HG02623 (cell line): ENCODE measurements at regions not wholly inside any gene's neighbourhood (a gene's known extent, or its start where the extent isn't known, plus 50 kb on each side); places are given as distances from the start of the nearest gene placed in this dataset.

Experiments used
- ATAC-seq: cut with Tn5 transposase; IDR thresholded peaks from one replicate; pipeline ENCODE4 v1.9.1; 2021; ENCODE audit warnings: moderate library complexity; ENCODE audit not compliant: unreplicated experiment

GRCh38 chr20:41889126-41889843, 271.1 kb upstream of the CHD6 start:
- ATAC-seq, result no peak

DNA sequence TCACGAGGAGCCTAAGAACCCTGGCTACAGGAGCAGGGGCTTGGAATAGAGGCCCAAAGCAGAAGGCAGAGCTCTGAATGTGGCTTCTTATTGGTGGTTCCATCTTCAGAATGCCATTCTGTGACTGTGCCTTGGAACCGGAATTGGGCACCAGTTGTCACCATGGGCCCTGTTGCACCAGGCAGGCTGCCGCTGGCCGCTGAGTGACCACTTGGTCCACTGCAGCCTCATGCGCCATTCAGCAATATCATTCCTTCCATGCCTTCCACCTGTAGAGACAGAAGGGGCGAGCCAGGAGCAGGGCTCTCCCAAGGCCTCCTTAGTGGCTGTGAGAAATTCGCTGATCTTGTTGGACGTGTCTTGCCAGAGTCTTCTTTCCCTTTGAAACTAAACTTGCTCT, 270.3 kb upstream of the CHD6 start:
- no peak for ATAC-seq

DNA sequence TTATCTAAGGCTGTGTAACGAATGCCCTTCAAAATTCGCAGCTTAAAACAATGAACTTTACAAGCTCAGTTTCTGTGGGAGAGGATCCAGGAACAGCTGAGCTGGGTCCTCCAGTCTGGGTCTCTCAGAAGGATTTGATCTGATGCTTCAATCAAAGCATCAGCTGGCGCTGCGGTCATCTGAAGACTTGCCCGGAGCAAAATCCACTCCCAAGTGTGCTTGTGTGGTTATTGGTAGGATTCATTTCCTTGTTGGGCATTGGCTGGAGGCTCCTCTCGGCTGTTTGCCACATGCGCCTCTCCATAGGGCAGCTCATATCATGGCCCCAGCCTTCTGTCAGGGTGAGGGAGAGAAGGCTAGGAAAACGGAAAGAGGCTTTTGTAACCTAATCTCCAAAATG, 269.3 kb upstream of the CHD6 start:
- ATAC-seq, result no peak

DNA sequence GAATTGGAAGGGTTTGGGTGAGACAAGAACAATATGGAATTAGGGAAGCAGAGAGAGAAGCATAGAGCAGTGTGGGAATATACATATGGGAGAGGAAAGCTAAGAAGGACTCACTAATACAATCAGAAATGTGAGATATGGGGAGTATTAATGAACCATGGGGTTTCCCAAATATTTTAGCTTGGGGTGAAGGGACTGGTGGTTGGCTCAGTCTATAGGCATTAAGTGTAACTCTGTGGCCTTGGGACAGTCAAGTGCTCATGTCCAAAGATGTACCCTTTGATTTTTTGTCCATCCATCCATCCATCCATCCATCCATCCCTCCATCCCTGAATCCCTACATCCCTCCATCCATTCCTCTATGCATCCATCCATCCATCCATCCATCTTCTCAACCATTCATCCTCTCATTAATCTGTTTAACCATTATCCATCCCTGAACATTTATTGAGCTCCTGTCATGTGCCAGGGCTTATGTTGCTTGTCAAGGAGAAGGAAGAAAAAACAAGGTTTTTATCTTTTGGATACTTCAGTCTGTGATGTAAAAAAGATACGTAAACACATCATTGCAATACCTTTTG, 263.4 kb upstream of the CHD6 start:
- no peak for ATAC-seq

- ATAC-seq, result no peak
These were observed 260.9 kb upstream of the CHD6 start for GRCh38 chr20:41879123-41879522.

DNA sequence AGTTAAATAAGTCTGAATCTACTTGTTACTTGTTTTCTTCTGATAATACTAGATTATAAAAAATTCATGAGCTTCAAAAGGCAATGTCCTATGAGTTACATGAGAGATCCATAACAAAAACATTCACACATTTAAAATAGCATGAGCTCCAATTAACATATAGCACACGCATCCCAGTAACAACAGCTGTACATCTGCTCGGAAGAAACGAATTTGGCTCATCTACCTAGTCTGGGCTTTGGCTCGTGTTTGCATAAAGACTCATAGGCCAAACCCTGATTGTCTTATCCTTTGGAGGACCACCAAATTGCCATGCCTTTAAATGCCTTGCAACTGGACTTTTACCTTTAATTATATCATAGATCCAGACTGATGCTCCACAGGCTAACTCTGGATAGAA, 259.7 kb upstream of the CHD6 start:
- no peak for ATAC-seq

DNA sequence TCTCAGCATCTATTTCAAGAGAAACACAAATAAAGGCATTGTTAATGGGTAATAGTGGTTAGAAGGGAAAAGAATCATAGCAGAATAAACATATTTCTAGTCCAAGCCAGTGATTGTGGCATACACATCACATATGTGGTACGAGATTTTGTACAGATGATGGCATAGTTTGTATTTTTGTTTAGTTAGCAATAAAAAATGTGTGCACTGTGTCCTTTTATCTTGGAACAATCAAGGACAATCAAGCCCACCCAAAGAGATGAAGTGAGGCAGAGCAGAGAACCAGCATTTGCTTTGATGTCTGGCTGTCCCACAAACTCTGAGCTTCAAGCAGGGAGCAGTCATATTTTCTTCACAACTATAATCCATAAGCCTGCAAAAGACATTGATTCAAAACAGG, 256.5 kb upstream of the CHD6 start:
- no peak for ATAC-seq

DNA sequence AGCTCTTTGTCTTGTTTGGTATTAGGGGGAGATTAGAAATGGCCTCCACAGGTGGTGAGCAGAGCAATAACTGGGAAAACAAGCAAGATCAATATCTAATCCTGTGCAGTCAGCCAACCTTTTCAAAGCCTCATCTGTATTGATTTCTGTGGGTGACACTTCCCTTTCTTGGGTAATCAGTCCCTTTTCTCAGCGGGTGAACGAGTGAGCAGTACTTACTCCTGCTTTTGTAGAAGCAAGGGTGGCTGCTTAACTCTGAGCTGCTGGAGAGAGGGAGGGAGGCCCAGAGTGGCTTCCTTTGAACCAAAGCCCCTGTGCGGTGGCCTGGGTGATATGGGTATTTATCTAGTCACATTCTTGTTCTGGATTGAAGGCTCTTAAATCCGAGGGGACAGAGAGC, 254.8 kb upstream of the CHD6 start:
- ATAC-seq, result no peak

DNA sequence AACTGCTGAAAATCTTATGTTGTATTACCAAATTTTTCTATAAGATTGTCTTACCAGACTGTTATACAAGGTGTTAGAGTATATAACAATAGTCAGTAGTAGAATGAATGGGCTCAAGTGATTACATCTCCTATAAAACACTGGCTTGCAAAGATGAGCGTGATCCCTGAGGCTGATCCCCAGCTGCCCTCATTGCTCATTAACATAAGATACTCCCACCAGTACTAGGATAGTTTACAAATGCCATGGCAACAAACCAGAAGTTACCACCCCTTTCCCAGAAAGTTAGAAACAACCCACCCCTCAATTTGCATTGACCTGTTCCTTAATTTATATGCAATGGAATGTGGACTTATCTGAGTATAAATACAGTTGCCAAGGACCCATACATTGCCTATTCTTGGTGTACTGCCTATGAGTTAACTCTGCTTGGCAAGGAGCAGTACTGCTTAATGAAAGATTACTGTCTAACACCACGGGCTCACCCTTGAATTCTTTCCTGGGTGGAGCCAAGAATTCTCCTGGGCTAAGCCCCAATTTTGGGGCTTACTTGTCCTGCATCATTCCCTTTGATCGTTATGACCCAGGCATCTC, 252.8 kb upstream of the CHD6 start:
- ATAC-seq, result no peak

- ATAC-seq, result no peak
These were observed 251.1 kb upstream of the CHD6 start for GRCh38 chr20:41869261-41869660.

DNA sequence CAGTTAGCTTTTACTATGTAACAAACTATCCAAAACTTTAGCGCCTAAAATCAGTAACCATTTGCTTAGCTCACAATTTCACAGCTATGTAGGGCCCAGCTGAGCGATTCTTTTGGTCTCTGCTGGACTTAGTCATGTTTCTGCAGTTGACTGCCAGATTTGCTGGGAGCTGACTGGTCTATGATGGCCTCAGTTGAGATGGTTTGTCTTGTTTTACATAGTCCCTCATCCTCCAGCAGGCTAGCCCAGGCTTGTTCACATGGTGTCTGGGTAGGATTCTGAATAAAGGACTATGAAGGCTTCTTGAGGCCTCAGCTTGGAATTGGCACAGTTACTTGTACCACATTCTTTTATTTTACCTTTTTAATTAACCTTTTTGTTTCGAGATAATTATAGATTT, 247.8 kb upstream of the CHD6 start:
- ATAC-seq, result no peak

DNA sequence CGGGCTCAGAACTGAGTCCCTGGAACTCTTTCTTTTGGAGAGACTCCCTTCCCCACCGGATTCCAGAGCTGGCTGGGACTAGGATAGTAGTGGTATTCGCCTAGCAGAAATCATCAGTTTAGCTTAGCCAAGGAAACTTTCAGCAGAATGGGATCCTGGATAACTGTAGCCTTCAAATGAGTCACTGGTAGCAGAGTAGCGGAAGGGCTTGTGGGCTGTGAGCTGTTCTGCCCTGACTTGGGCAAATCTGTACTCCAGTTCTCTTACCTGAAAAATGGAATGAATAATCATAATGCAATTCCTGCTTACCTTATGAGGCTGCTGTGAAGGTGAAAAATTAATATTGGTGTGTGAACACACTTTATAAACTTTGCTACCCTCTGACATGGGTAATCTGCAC, 244.3 kb upstream of the CHD6 start:
- ATAC-seq, result no peak

DNA sequence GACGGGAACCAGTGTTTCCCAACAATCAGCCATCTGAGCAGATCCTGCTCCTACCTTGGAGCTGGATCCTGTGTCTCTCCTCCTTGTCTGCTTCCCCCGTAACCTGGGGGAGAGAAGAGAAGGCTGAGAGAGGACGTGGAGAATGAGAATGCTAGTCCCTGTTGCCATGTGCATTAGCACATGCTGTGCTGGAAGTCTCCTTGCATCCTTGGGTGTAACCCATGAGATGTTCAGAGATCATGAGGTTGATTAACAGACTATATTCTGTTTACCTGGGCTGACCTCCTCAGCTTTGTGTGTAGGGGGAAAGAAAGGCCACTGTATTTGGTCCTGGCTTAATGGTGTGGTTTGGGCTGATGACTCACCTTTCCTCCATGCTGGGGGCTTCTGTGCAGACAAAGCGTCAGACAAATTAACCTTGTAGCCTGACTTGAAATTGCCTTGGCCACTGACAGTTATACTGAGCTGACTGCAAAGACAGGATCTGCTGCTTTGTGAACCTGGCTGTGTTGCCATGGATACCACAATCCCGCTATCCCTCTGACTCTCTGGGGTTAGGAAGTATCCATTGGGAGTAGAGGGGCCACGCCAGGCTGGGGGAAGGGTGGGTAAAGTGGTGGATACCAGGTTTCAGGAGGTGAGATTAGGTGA, 243.7 kb upstream of the CHD6 start:
- no peak for ATAC-seq

GRCh38 chr20:41854765-41855164, 236.6 kb upstream of the CHD6 start:
- ATAC-seq, result no peak

DNA sequence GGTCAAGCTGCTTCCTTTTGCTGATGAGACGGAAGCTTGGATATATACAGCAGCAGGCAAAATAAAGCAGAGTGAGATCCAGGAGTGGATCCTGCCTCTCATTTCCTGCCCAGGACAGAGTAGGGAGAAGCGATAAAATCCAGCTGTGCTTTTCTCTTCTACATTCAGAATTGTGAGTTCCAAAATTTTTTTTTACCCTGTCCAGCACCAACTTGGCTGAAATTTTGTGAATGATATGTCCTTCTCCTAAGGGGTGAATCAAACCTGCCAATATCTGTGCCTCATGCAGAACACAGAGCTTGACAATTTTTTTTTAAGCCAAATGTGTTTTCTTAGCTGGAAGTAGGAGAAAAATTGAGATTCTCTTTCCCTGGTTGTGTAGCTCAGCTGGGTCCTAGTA, 235.6 kb upstream of the CHD6 start:
- no peak for ATAC-seq

- ATAC-seq, result no peak
These were observed 230.0 kb upstream of the CHD6 start for GRCh38 chr20:41848180-41848579.

DNA sequence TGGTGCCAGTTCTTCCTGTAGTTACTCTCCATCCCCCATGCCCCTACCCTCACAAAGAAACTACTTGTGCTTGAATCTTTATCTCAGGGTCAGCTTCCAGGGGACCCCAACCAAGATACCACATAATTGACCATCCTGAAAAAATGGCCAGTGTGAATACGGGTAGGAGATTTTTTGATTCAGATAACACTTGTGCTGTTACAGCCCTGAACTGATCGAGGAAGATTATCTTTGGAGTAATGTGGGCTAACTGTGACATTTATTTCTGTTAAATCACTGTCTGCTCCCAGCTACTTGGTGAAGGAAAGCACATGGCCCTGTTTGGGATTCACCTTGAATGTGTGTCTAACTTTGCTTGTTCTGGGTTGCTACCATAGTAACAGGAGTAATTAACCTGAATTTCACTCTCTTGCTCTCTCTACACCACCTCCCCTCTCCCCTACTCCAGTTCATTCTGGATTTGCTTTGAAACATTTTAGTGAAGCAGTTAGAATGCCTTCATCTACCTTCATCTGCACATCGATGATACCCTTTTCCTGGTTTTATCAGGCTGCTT, 219.6 kb upstream of the CHD6 start:
- ATAC-seq, result no peak

DNA sequence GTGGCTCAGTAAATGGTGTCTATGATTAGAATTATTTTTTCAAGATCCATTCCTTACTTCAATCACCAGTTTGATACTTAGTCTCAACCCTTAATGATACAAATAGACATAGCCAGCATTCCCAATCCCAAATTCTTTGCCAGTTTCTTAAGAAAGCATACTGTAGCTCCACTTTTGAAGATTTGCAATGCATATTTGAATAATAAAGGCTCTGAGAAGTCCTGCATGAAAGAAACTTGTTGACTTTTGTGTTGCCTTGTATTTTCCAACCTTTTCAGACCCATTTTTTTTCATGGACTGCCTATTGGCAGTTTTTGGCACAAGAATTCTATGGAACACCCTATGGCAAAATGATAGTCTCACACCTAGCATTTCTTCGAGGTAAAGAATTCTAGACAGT, 215.6 kb upstream of the CHD6 start:
- no peak for ATAC-seq

GRCh38 chr20:41830702-41831101, 212.5 kb upstream of the CHD6 start:
- no peak for ATAC-seq

DNA sequence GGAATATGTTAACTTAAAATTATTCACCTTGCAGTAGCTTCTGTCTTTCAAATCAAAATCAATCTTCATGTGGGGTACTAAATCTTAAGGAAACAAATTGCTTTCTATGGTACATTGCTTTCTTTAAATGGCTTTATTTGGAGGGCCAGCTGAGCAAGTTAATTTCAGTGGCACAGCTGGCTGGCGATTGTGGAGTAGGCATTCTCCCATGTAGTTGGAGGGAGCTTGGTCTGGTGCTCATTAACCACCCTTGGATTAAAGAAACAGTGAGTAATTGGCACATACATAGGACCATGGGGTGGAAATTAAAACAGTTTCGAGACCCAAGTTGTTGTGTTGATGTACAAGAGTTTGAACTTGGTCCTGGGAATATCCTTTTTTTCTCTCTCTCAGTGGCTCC, 201.3 kb upstream of the CHD6 start:
- no peak for ATAC-seq

DNA sequence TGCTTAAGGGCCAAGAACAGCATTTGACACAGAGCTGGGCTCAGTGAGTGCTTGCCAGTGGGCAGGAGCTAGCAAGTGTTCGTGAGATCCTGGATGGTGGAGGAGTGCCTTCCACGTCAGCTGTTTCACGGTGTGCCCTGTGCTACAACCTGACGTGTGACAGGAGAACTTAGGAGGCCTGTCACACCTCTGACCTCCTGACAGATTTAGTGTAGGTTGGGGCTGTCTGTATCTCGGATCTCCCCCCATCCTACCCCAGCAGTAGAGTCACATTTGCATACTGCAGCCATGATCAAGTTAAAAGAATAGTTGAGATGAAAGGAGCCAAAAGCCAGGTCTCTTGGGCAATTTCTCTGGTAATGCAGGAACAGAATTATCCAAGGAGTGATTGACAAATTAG, 200.8 kb upstream of the CHD6 start:
- no peak for ATAC-seq

GRCh38 chr20:41818369-41818768, 200.2 kb upstream of the CHD6 start:
- no peak for ATAC-seq
